ENCODE measurements at regions not wholly inside any gene's neighbourhood (a gene's known extent, or its start where the extent isn't known, plus 50 kb on each side); places are given as distances from the start of the nearest gene placed in this dataset.

DNA sequence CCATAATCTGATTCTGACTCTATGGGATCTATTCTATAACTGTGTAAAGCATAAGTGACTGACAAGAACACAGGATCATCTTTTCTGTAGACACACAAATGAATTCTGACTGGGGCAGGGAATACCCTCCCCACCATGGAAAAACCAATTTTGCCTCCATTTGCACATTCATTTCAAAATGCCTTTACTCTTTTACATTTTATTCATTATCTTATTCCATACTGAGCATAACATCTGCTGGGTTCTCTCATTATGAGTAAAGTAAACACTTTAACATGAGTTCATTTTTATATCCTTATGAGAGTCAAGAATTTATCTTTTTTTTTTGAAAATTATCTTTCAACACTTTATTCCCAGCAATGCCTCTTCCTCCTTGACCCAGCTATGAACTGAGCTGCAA is 163.5 kb downstream of the RNF152 start:
- no peak for DNase-seq (ENCODE audit: low read depth)

DNA sequence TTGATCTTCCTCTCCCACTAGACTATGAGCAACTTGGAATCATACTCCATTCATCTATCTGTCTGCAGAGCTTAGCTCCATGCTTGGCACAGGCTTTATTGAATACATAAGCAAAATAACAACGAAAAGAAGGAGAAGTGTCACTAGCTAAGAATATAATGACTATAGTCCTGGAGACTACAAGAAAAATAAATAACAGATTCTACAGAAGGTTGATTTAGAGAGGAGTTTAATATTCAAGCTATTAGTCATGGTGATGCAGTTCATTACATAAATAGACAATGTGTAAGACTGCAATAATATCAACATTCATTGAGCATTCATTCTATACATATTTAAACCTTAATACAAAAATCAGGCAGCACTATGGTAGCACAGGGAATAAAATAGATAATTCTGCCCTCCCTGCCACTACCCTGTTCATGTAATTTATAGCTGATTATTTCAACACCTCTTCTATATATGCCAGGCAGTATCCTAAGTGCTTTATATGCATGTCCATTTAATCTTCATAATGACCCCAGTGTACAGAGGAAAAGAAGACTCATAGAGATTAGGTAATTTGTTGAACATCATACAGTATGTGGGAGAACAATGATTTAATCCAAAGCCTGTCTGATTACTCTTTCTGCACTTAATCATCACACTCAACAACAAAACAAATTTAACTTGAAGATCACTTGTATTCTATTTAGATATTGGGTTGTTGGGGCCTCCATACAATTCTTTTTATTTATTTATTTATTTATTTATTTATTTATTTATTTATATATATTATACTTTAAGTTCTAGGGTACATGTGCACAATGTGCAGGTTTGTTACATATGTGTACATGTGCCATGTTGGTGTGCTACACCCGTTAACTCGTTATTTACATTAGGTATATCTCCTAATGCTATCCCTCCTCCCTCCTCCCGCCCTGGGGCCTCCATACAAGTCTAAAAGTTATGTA is 165.3 kb downstream of the RNF152 start:
- no peak for DNase-seq (ENCODE audit: low read depth)

DNA sequence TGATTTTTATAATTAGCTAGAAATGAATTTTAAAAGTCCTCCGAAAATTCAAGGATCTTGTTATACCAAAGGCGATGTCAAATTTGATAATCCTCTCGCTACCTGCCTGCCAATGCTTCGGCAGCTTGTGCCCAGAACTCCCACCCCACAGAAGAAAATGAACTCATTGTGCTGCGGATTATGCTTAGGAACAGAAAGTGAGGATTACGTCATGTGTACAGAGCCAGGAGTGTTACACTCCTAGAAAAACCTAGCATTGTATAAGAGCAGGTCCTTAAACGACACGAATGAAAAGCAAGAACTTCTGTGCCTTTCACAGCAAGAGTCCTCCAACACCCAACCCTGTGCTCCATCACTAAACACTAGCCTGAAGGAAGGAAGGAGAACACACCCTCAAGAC is 168.3 kb downstream of the RNF152 start:
- no peak for DNase-seq (ENCODE audit: low read depth)

DNA sequence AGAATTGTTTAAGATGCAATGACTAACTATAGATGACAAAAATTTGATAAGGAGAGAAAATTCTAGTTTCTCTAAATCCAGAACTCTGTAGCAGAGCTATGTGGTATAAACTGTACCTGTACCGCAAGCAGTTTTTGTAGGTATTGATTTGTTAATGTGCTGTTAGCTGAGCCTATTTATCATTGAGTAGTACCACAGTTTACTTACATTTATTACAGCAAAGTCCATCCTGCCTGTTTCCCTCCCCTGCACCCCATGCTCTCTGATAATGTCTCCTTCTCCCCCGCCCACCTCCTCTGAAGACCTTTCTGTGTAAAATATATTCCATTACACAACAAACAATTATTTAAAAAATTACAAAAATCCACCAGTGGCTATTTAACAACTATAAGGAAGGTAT is 170.6 kb downstream of the RNF152 start:
- no peak for DNase-seq (ENCODE audit: low read depth)

DNA sequence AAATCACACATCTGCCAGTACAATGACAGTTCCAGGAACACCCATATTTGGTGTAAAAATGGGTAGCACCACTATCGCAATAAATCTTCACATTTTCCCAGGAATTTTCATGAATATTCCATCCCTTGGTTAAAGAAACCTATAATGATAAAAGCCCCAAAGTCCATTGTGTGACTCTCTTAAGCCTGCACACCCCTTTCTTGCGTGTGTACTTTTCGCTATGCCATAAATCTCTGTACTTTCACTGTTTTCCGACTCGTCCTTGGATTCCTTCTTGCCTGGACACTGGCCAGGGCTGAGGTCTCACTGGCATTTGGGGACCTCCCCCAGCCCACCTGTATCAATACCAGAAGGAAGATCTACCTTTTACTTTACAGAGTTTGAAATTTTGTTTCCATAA is 172.3 kb downstream of the RNF152 start:
- DNase-seq (ENCODE audit: low read depth) = no peak

DNA sequence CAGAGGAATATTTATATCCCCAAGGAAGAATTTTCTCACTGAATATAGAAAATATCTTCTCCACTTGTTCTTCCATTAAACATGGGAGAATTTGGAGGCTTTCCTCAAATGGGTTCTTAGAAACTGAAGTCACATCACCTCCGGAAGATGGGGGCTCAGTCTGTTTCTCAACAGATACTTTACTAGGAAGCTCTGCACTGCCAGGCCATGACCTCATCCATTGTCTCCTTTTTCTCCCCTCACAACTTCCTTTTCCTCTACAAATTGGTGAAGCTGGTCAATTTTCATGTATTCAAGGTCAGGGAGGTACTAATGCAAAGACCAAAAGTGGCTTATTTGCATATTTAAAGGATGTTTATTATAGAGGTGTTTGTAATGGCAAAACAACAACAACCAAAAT is 173.1 kb downstream of the RNF152 start:
- no peak for DNase-seq (ENCODE audit: low read depth)

DNA sequence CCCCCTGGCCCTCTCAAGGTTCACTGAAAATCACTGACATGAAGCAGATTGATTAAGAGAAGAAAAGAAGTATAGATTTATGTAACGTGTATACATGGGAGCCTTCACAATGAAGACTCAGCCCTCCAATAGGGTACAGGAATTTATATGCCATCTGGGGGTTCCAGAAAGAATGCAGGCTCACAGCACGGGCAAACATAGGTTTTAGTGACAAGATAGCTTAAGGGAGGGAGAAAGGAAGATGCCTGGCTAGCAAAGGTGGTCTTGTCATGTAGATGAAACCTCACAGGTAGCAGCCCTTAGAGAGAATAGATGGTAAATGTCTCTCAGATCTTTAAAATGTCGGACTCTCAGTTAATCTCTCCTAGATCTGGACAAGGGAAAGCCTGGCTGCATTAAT is 173.9 kb downstream of the RNF152 start:
- DNase-seq (ENCODE audit: low read depth) = no peak

DNA sequence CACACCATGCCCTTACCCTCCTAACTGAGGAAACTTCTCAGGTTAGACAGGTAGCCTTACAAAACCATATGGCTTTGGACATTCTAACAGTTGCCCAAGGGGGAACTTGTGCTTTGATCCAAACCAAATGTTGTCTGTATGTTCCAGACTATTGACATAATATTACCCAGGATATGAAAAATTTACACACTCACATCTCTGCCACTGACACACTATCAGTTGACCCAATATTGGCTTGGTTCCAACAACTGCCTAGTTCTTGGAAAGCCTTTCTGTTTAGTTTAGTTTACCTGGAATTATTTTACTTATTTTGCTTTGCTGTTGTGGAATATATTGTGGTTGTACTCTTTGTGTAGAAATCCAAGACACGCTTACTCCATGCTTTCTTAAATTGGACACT is 178.4 kb downstream of the RNF152 start:
- DNase-seq (ENCODE audit: low read depth) = no peak

DNA sequence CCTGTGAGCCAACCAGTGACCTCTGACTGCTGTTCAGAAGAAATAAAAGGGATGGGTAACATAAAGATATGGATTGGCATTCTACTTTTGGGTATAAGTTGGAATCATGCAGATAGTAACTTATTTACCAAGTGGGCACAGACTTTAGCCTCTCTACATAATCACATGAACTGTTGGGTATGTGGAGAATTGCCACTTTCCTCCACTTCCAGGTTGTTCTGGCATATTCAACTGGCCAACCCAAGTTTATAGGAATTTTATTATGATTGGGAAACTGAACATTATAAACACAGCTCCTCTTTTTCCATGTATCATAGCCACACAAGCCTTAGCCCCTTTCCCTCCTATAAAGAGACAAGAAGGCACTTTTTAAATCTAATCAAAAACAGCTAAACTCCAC is 179.3 kb downstream of the RNF152 start:
- no peak for DNase-seq (ENCODE audit: low read depth)

DNA sequence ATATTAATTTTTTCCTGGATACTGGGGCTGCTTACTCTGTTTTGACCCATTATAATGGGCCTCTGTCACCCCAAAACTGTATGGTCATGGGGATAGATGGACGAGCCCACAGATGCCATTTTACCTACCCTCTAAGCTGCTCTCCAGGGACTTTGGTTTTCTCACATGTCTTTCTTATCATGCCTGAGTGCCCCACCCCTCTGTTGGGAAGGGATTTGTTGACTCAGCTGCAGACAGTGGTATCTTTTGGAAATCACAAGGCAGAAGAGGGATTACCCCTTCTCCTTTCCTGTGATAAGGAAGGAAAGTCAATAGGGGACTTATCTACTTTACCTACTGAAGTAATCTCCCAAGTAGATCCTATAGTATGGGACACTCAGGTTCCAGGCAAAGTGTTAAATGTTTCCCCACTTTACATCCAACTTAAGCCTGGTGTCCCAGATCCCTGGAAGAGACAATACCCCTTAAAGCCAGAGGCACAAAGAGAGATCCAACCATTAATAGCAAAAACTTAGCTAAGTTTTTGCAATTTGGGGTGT is 182.7 kb downstream of the RNF152 start:
- DNase-seq (ENCODE audit: low read depth) = peak; percentile 56

DNA sequence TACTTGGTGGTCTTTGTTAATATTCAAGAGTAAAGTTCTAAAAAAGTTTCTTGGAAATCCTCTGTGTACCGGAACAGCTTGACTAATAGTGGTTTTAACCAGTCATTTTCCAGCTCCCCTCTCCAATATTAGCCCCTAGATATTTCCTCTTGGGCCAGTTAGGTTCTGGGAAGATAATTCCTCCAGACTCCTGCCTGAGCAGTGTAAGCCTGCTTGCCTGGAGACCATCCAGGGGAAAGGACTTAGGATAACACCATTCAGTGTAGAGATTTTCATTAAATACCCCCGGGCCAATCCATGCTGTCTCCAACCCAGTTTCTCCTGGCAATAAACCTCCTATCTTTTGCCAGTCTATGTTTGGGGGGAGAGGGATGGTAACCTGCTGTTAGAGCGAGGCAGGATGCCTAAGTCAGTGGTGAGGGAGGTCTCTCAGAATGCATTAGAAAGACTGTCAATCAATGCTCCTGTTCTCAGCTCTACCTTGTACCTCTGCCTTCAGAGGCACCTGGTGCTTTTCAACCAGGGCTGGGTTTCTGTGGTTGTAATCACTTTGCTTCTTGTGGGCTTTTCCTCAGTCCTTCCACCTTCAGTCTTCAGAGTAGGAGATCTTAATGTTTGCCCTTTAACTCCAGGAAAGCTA is 186.4 kb downstream of the RNF152 start:
- no peak for DNase-seq (ENCODE audit: low read depth)

DNA sequence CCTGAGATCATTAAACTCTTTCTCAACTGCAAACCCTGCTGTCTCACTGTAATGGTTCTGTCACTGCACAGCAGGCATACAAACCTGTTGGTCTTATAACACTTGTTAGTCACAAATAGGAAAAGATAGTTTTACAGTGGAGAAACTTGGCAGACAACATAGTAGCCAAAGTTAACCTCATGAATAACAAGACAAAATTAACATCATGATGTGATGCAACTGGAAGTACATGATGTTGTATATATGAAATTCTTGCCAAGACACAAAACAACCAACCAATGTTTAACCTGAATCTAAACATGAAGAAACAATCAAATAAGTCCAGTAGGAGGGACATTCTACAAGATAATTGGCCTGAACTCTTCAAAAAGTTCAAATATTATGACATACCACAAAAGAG is 189.3 kb downstream of the RNF152 start:
- peak; percentile 55 for DNase-seq (ENCODE audit: low read depth)

DNA sequence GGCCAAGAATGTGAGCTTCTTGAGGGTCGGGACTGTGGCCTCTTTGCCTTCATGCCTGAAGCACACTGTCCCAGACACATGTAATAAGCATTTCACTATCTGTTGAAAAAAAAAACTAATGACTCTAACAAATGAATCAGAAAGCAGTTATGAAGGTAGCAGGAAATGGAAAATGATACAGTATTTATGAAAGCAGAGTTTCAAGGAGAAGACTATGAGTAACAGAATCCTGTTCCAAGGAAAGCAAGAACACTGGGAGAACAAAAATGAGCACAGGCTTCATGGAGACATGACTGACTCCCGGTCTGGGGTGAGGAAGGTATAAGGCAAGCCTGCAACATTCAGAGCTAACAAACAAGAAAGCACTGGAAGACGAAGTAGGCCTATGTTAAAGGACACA is 190.8 kb downstream of the RNF152 start:
- no peak for DNase-seq (ENCODE audit: low read depth)

DNA sequence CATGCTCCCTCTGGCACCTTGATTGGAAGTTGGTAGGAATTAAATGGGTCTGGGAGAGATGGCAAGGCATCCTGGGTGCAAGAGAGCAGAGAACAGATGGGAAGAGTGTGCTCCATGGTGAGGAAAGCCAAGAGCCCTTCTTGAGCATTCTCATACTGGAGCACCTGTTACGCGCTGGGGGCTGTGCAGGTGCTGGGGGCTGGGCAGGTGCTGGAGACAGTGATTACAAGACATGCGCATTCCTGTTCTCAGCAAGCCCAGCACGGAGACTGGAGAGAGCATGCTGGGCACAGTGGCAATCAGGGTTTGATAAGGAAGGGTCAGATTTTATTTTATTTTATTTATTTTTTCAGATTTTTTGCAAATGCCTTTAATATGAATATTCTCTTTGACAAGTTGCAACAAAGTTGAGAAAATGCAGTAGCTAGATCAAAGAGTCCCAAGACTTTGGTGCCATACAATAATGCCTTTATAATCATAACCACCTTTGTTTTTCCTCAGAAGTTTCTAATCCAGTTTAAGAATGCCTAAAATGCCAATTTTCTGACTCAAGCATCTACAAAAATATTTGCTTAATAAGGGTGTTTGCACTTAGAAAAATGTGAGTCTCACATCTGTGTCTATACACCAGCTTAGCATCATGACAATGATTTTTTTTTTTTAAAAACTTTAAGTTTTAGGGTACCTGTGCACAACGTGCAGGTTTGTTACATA is 193.3 kb downstream of the RNF152 start:
- DNase-seq (ENCODE audit: low read depth) = no peak

DNA sequence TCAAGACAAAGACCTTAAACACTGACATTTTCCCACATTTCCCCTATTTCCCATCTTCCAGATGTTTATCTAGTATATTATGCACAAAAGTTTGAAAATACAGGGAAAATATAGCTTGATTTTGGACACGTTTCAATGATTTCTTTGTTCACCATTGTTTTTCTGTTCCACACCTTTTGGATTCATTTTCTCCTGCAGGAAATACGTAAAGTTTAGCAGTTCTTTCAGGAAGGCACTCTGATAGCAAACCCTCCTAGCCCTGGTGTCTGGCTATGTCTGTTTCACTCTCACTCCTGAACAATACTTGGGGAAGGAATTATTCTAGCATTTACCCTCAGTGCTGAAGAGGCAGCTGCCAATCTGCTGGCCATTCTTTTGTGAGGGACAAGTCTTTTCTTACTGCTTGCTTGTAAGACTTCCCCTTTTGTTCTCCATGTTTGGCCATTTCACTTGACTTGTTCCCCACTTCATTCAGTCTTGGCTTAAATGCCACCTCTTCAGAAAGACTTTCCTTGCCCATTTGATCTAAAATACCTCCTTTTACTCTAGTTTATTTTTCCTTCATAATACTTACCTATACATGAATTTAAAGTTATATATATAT is 195.4 kb downstream of the RNF152 start:
- no peak for DNase-seq (ENCODE audit: low read depth)

DNA sequence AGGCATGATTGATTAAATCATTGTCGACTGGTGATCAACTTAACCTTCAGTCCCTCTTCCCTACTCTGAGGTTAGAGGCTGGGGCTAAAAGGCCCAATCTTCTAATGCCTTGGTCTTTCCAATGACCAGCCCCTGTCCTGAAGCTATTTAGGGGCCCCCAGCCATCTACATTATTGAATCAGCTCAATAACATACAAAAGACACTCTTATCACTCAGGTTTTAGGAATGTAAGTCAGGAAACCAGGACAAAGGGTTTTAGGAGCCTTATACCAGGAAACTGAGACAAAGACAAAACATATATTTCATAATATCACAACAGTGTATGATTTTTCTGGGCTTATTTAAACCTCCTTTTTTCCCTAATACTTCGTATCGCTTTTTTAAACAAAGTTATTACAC is 198.6 kb downstream of the RNF152 start:
- DNase-seq (ENCODE audit: low read depth) = no peak

DNA sequence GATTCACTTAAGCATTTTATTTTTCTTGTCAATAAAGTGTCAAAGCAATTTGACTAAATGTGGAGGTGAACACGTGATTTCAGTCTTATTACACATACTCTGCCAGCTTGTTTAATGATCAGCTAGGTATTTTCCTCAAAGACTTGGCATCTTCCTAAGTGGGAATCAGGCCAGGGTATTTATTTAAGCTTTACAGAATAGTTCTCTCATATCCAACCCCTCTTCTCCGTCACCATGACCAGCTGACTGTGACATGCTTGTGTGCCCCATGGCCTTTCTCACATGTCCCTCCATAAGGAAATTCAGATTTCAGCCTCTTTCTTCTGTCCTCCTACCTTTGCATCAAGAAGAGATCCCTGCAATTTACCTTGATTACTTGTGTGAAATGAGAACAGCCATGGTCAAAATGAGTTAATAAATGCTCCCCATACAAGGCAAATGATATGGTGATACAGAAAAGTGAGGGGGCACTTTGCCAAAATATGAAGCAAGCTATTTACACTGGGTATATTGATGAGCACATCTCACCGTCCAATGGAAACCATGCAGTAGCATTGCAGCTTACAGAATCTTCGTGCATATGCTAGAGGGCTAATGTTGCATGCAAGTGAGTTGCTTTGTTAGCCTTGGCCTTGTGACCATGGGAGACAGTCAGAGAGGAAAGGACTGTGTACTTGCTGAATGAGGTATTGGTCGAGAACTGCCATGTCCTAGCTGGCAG is 202.2 kb downstream of the RNF152 start:
- no peak for DNase-seq (ENCODE audit: low read depth)

DNA sequence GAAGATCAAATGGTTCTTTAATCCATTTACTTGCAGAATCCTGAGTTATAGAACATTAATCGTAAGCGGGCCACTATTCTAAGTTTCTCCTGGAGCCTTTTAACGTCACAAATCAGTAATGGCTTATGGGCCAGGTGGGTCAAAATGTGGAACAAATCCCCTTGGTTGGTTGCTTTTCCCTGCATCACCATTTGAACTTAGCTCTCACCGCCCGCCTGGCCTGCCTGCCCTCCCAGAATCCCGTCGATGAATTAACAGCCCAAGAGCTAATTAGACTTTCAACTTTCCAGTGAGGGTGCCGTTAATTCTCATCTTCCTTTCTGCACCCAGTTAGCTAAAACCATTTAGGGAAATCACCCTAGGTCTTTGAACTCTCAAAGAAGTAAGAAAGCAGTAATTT is 205.5 kb downstream of the RNF152 start:
- no peak for DNase-seq (ENCODE audit: low read depth)

DNA sequence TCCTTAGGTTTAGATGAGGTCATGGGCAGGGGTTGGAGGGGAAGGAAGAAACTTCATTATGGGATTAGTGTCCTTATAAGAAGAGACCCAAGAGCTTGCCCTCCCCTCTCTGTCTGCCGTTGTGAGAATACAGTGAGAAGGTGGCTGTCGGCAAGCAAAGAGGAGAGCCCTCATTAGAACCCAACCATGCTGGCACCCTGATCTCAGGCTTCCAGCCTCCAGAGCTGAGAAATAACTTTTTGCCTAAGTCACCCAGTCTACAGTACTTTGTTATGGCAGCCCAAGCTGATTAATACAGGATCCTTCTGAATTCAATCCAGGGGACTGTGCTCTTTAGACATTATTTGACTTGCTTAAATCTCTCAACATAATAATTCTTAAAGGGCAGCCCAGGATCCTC is 209.0 kb downstream of the RNF152 start:
- DNase-seq (ENCODE audit: low read depth) = no peak

DNA sequence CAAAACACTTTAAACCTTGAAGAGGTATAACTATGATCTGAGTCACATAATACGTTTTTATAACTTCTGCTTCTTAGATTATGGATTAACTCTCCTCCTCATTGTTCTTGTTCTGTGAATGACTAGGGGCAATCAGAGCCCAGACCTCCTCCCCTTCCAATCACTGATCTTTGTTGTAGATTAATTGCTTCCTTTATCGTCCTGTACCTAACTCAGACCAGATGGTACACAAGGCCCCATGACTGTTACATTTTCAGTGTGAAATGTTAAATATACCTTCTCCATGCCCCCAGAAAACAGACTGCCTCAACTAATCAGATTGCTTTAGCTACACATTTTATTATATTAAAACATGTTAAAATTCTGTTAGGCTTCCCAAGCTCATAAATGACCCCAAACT is 211.7 kb downstream of the RNF152 start:
- no peak for DNase-seq (ENCODE audit: low read depth)

DNA sequence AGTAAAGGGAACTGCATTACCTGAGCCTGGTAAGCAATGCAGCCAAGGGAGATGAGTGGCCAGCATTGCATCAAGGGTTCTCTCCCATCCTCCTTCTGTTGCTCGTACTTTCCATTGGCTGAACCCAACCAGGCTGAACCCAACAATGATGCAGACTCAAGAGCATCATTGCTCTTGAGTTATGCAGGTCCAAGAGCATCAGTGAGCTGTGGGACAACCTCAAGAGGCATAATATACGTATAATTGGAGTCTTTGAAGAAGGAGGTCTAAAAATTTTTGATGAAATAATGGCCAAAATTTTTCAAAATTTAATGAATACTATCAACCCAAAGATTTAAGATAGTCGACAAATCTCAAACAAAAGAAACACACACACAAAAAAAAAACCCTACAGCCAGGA is 213.0 kb downstream of the RNF152 start:
- no peak for DNase-seq (ENCODE audit: low read depth)
